ENCODE measurements at regions not wholly inside any gene's neighbourhood (a gene's known extent, or its start where the extent isn't known, plus 50 kb on each side); places are given as distances from the start of the nearest gene placed in this dataset.

- Histone ChIP-seq H3K27me3 (ENCODE audit: control insufficient read depth, extremely low read depth, insufficient read depth, low read length) (peaks cover 5% of the 10 kb centered on the region), H3K9me3 (ENCODE audit: control insufficient read depth, low read depth, low read length) (no peaks in the 10 kb centered on the region), H3K27ac (ENCODE audit: control insufficient read depth, insufficient read depth, low read length) (no peak overlapping the region), H3K4me2 (ENCODE audit: control insufficient read depth, extremely low read depth, insufficient read depth, low read depth, low read length) (no peak overlapping the region), H3K4me3 (ENCODE audit: control insufficient read depth in 2 of 3, extremely low read depth in 1 of 3, insufficient read depth in 2 of 3, low read depth in 1 of 3, low read length in 3 of 3) (no peak overlapping the region), H3K9me1 (ENCODE audit: control insufficient read depth, extremely low read depth, insufficient read depth, low read length) (no peaks in the 10 kb centered on the region), H3K36me3 (ENCODE audit: control insufficient read depth in 2 of 2, extremely low read depth in 1 of 2, insufficient read depth in 2 of 2, low read length in 2 of 2) (no peaks in the 10 kb centered on the region), H3K9ac (ENCODE audit: control insufficient read depth, extremely low read depth, insufficient read depth, low read length) (no peak overlapping the region), H4K20me1 (ENCODE audit: control insufficient read depth, extremely low read depth, insufficient read depth, low read length) (no peaks in the 10 kb centered on the region), H3K79me2 (ENCODE audit: control insufficient read depth, insufficient read depth, low read length) (no peaks in the 10 kb centered on the region), H3K4me1 (ENCODE audit: control insufficient read depth, extremely low read depth, insufficient read depth, low read length) (peaks cover 5% of the 10 kb centered on the region), H2AFZ (ENCODE audit: control insufficient read depth, low read length) (no peak overlapping the region)
- dilution Hi-C loops (cut with MboI; ENCODE audit: extremely low pct_ligation_motif_present, low sequenced_read_pairs), result no loop called here
- no peak for DNase-seq (ENCODE audit: low read depth, low spot score)
- no peak for FAIRE-seq
- TF ChIP-seq EZH2 (IDR thresholded peaks at IDR 0.05; ENCODE audit: low read length) (no peak), CTCF (optimal IDR thresholded peaks at IDR 0.05 in 1 of 3, IDR thresholded peaks at IDR 0.05 in 1 of 3, conservative IDR thresholded peaks at IDR 0.05 in 1 of 3; ENCODE audit: extremely low read depth in 1 of 3, insufficient read depth in 2 of 3, low read length in 3 of 3) (no peak)
Observed at GRCh38 chr10:118102121-118102520, 55.4 kb upstream of the RAB11FIP2 start.

- no peak overlapping the region for H2AFZ ChIP-seq (ENCODE audit: control insufficient read depth, low read length)
- H3K36me3 ChIP-seq (ENCODE audit: control insufficient read depth in 2 of 2, extremely low read depth in 1 of 2, insufficient read depth in 2 of 2, low read length in 2 of 2), result no peaks in the 10 kb centered on the region
- FAIRE-seq, result no peak
- no peaks in the 10 kb centered on the region for H3K79me2 ChIP-seq (ENCODE audit: control insufficient read depth, insufficient read depth, low read length)
- H3K27ac ChIP-seq (ENCODE audit: control insufficient read depth, insufficient read depth, low read length), result no peak overlapping the region
- peaks cover 5% of the 10 kb centered on the region for H3K27me3 ChIP-seq (ENCODE audit: control insufficient read depth, extremely low read depth, insufficient read depth, low read length)
- H3K4me3 ChIP-seq (ENCODE audit: control insufficient read depth in 2 of 3, extremely low read depth in 1 of 3, insufficient read depth in 2 of 3, low read depth in 1 of 3, low read length in 3 of 3), result no peak overlapping the region
- H3K9ac ChIP-seq (ENCODE audit: control insufficient read depth, extremely low read depth, insufficient read depth, low read length), result no peak overlapping the region
- H3K4me2 ChIP-seq (ENCODE audit: control insufficient read depth, extremely low read depth, insufficient read depth, low read depth, low read length), result no peak overlapping the region
- no peaks in the 10 kb centered on the region for H3K4me1 ChIP-seq (ENCODE audit: control insufficient read depth, extremely low read depth, insufficient read depth, low read length)
- no peaks in the 10 kb centered on the region for H3K9me3 ChIP-seq (ENCODE audit: control insufficient read depth, low read depth, low read length)
- H4K20me1 ChIP-seq (ENCODE audit: control insufficient read depth, extremely low read depth, insufficient read depth, low read length), result no peaks in the 10 kb centered on the region
- dilution Hi-C loops (cut with MboI; ENCODE audit: extremely low pct_ligation_motif_present, low sequenced_read_pairs), result no loop called here
- no peak for DNase-seq (ENCODE audit: low read depth, low spot score)
- TF ChIP-seq EZH2 (IDR thresholded peaks at IDR 0.05; ENCODE audit: low read length) (no peak), CTCF (optimal IDR thresholded peaks at IDR 0.05 in 1 of 3, IDR thresholded peaks at IDR 0.05 in 1 of 3, conservative IDR thresholded peaks at IDR 0.05 in 1 of 3; ENCODE audit: extremely low read depth in 1 of 3, insufficient read depth in 2 of 3, low read length in 3 of 3) (no peak)
- H3K9me1 ChIP-seq (ENCODE audit: control insufficient read depth, extremely low read depth, insufficient read depth, low read length), result no peaks in the 10 kb centered on the region
Observed at GRCh38 chr10:118101501-118101900, 54.8 kb upstream of the RAB11FIP2 start.

Data from keratinocyte (primary cell).